22Rv1 (cell line): ENCODE measurements at regions not wholly inside any gene's neighbourhood (a gene's known extent, or its start where the extent isn't known, plus 50 kb on each side); places are given as distances from the start of the nearest gene placed in this dataset.

Experiments used
- CTCF ChIP-seq: fragments of 450-650 bp; IDR thresholded peaks from 2 replicates; pipeline ENCODE4 v1.5.1; 2017; ENCODE audit warnings: mild to moderate bottlenecking
- ZFX ChIP-seq: fragments of 450-650 bp; IDR thresholded peaks from 2 replicates; pipeline ENCODE4 v1.6.1; 2017; ENCODE audit warnings: antibody characterized with exemption, borderline replicate concordance

- TF ChIP-seq CTCF (no peak), ZFX (no peak)
Observed at GRCh38 chrX:140040386-140040785, 75.1 kb upstream of the CXorf66 start.
